MCF 10A (cell line): ENCODE measurements at regions not wholly inside any gene's neighbourhood (a gene's known extent, or its start where the extent isn't known, plus 50 kb on each side); places are given as distances from the start of the nearest gene placed in this dataset.
A peak's percentile ranks its signal among the peaks of the same experiment; 100 is the strongest.
"Not testable (repeated sequence)": the region's sequence is repeated elsewhere in the genome, so short reads cannot be mapped to it uniquely, and the experiment has no call there.

ENCODE experiments used
- BruUV-seq: library from RNA; stranded (reverse); fragments of 400-500 nt; replicated peaks from 2 replicates; lab custom pipeline; 2021; lab: Mats Ljungman, UMichigan
- CTCF ChIA-PET: fragments of 300-600 bp; sonication (Branson Sonifier 250); formaldehyde crosslinking; extraction: SDS; loops from one replicate; lab custom pipeline; 2021; ENCODE audit warnings: antibody characterized with exemption, inconsistent platforms; lab: Yijun Ruan, JAX
- POLR2A ChIA-PET: fragments of 300-600, 350-650 bp; sonication (Branson Sonifier 250); formaldehyde crosslinking; extraction: SDS; loops from one replicate; lab custom pipeline; 2020; ENCODE audit warnings: antibody characterized with exemption, inconsistent platforms; lab: Yijun Ruan, JAX
- DNase-seq: peaks from one replicate; pipeline ENCODE4 v3.0.0-alpha.2; 2018; ENCODE audit not compliant: unreplicated experiment
- H3K27ac Mint-ChIP-seq: one replicate; pipeline ENCODE4 v1.8.0; 2022; ENCODE audit warnings: mild to moderate bottlenecking, low read depth, mixed read lengths; ENCODE audit not compliant: unreplicated experiment
- H3K27me3 Mint-ChIP-seq: one replicate; pipeline ENCODE4 v1.8.0; 2022; ENCODE audit warnings: mixed read lengths; ENCODE audit not compliant: insufficient read depth, unreplicated experiment
- H3K36me3 Mint-ChIP-seq: one replicate; pipeline ENCODE4 v1.8.0; 2022; ENCODE audit warnings: mild to moderate bottlenecking, moderate library complexity, mixed read lengths; ENCODE audit not compliant: insufficient read depth, unreplicated experiment
- H3K4me1 Mint-ChIP-seq: one replicate; pipeline ENCODE4 v1.8.0; 2022; ENCODE audit warnings: mixed read lengths; ENCODE audit not compliant: insufficient read depth, unreplicated experiment
- H3K4me3 Mint-ChIP-seq: one replicate; pipeline ENCODE4 v1.8.0; 2022; ENCODE audit warnings: mild to moderate bottlenecking, moderate library complexity, mixed read lengths; ENCODE audit not compliant: unreplicated experiment
- H3K9me3 Mint-ChIP-seq: one replicate; pipeline ENCODE4 v1.8.0; 2022; ENCODE audit warnings: mixed read lengths; ENCODE audit not compliant: unreplicated experiment
- intact Hi-C: fragments of 100-400 bp; cut with micrococcal nuclease; formaldehyde crosslinking; loops from 2 replicates; pipeline ENCODE4 v1.14.1; 2022
- TF ChIP-seq, protein P1 (sequence below): fragments of 200-600 bp; IDR thresholded peaks from one replicate; pipeline ENCODE4 v1.8.0; 2022; ENCODE audit warnings: antibody characterized with exemption, mild to moderate bottlenecking; ENCODE audit not compliant: unreplicated experiment

GRCh38 chr14:43001731-43002130, 1395.1 kb downstream of the LRFN5 start:
- CTCF ChIA-PET: interaction anchor here (0.6 to 0.7 kb wide), 2 partner anchors 280 to 383 kb away, joined by 3 read pairs; no protein-coding TSS in a partner anchor

DNA sequence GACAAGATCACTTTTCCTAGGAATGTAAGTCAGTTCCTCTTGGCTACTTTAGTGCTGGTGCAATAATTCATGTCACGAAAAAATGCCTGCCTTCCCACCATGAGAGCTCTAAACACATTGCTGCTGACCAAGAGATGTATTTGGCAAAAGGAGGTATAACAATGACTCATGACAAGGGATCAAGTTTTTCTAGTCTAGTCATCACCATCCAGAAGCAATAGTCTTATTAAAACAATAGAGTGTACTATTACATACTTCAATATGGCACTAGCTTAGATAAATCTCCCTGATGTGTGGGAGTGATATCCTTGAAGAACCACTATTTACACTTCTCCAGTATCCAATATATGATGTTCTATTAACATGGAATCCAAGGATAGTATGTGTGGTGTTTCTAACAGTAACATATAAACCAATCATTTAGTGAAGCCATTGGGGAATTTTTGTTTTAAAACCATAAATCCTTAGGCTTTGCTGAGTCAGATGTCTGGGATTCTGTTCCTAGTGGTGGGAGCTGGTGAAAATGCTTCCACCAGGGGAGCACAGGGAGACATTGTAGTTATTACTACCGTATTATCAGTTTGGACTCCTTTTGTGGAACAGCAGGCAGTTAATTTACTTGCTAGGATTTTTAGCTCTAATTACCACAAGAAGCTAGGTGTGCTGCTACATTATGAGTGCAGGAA, 1387.5 kb downstream of the LRFN5 start:
- no TSS peak for BruUV-seq
- Mint-ChIP-seq H3K27ac (peak overlapping the region; percentile 57), H3K36me3 (no peaks in the 10 kb centered on the region), H3K4me3 (no peak overlapping the region), H3K4me1 (peaks cover 9% of the 10 kb centered on the region), H3K9me3 (no peaks in the 10 kb centered on the region), H3K27me3 (no peaks in the 10 kb centered on the region)
- TF ChIP-seq, protein P1, sequence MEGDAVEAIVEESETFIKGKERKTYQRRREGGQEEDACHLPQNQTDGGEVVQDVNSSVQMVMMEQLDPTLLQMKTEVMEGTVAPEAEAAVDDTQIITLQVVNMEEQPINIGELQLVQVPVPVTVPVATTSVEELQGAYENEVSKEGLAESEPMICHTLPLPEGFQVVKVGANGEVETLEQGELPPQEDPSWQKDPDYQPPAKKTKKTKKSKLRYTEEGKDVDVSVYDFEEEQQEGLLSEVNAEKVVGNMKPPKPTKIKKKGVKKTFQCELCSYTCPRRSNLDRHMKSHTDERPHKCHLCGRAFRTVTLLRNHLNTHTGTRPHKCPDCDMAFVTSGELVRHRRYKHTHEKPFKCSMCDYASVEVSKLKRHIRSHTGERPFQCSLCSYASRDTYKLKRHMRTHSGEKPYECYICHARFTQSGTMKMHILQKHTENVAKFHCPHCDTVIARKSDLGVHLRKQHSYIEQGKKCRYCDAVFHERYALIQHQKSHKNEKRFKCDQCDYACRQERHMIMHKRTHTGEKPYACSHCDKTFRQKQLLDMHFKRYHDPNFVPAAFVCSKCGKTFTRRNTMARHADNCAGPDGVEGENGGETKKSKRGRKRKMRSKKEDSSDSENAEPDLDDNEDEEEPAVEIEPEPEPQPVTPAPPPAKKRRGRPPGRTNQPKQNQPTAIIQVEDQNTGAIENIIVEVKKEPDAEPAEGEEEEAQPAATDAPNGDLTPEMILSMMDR: no peak
- peak; percentile 82 for DNase-seq
- intact Hi-C loops: no loop called here
- POLR2A ChIA-PET: interaction anchor here (0.6 kb wide), 1 partner anchor 1073 kb away, joined by 3 read pairs; no protein-coding TSS in a partner anchor
- CTCF ChIA-PET: no interaction called here

More at GRCh38 chr14:43001731-43002130, 1395.1 kb downstream of the LRFN5 start:
- Mint-ChIP-seq H3K36me3 (no peaks in the 10 kb centered on the region), H3K9me3 (peaks cover 33% of the 10 kb centered on the region), H3K4me1 (no peaks in the 10 kb centered on the region), H3K4me3 (no peak overlapping the region), H3K27me3 (no peaks in the 10 kb centered on the region), H3K27ac (no peak overlapping the region)
- intact Hi-C loops: no loop called here
- POLR2A ChIA-PET: no interaction called here
- no TSS peak for BruUV-seq
- no peak for DNase-seq
- TF ChIP-seq, protein P1: no peak

GRCh38 chr14:42992930-42993329, 1386.3 kb downstream of the LRFN5 start:
- CTCF ChIA-PET: no interaction called here
- DNase-seq: no peak
- peaks cover 9% of the 10 kb centered on the region for H3K4me1 Mint-ChIP-seq
- no peak overlapping the region for H3K4me3 Mint-ChIP-seq
- H3K27ac Mint-ChIP-seq: no peak overlapping the region
- no peaks in the 10 kb centered on the region for H3K9me3 Mint-ChIP-seq
- no peaks in the 10 kb centered on the region for H3K27me3 Mint-ChIP-seq
- POLR2A ChIA-PET: no interaction called here
- no peaks in the 10 kb centered on the region for H3K36me3 Mint-ChIP-seq
- BruUV-seq: no TSS peak
- TF ChIP-seq, protein P1: no peak
- intact Hi-C loops: no loop called here

GRCh38 chr14:42980419-42980818, 1373.7 kb downstream of the LRFN5 start:
- Mint-ChIP-seq H3K27ac (no peak overlapping the region), H3K4me3 (no peak overlapping the region), H3K4me1 (no peaks in the 10 kb centered on the region), H3K36me3 (no peaks in the 10 kb centered on the region), H3K9me3 (peaks cover 7% of the 10 kb centered on the region), H3K27me3 (no peaks in the 10 kb centered on the region)
- DNase-seq: no peak
- TF ChIP-seq, protein P1: no peak
- intact Hi-C loops: no loop called here
- ChIA-PET CTCF (no interaction called here), POLR2A (no interaction called here)
- BruUV-seq: no TSS peak

DNA sequence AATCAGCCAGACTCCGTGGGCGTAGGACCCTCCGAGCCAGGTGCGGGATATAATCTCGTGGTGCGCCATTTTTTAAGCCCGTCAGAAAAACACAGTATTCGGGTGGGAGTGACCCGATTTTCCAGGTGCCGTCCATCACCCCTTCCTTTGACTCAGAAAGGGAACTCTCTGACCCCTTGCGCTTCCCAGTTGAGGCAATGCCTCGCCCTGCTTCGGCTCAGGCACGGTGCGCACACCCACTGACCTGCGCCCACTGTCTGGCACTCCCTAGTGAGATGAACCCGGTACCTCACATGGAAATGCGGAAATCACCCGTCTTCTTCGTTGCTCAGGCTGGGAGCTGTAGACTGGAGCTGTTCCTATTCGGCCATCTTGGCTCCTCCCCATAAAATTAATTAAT, 1366.5 kb downstream of the LRFN5 start:
- BruUV-seq, H3K36me3 Mint-ChIP-seq, H3K4me3 Mint-ChIP-seq, intact Hi-C loops, DNase-seq, POLR2A ChIA-PET, H3K4me1 Mint-ChIP-seq, H3K27ac Mint-ChIP-seq, CTCF ChIA-PET, H3K27me3 Mint-ChIP-seq: not testable (repeated sequence)
- H3K9me3 Mint-ChIP-seq: peaks cover 11% of the 10 kb centered on the region
